Tibial nerve (tissue), 4 donors: ENCODE measurements at regions not wholly inside any gene's neighbourhood (a gene's known extent, or its start where the extent isn't known, plus 50 kb on each side); places are given as distances from the start of the nearest gene placed in this dataset.

Experiments
- DNase-seq, 2 donors: peaks; one replicate each; pipeline ENCODE4 v3.0.0-alpha.2; 2019; ENCODE audit warnings: low spot score in 2 of 2
- H3K27ac ChIP-seq, 4 donors: fragments of 200-600 bp; sonication (generic) in 3 of 4; one replicate each; pipeline ENCODE4 v1.5.1; 2017 to 2019; ENCODE audit warnings: mild to moderate bottlenecking in 1 of 4
- H3K27me3 ChIP-seq, 2 donors: fragments of 200-600 bp; sonication (generic) in 1 of 2; one replicate each; pipeline versions ENCODE4 v1.5.1 to v1.6.0; 2017 to 2019
- H3K36me3 ChIP-seq, 3 donors: fragments of 200-600 bp; sonication (generic); one replicate each; pipeline ENCODE4 v1.5.1; 2018 to 2019
- H3K4me1 ChIP-seq, 4 donors: fragments of 200-600 bp; sonication (generic) in 3 of 4; one replicate each; pipeline ENCODE4 v1.5.1; 2017 to 2019
- H3K4me3 ChIP-seq, 4 donors: fragments of 200-600 bp; sonication (generic) in 3 of 4; one replicate each; pipeline ENCODE4 v1.5.1; 2017 to 2019; ENCODE audit warnings: mild to moderate bottlenecking in 1 of 4, moderate library complexity in 1 of 4
- H3K9me3 ChIP-seq, 4 donors: fragments of 200-600 bp; sonication (generic) in 3 of 4; one replicate each; pipeline ENCODE4 v1.5.1; 2017 to 2019
- CTCF ChIP-seq, 5 experiments: fragments of 200-600 bp in 3 of 5; fragments of 450-650 bp in 2 of 5; sonication (generic) in 3 of 5; IDR thresholded peaks; one replicate each; pipeline ENCODE4 v1.5.1; 2016 to 2019; ENCODE audit warnings: antibody characterized with exemption in 5 of 5, mild to moderate bottlenecking in 3 of 5, moderate library complexity in 2 of 5
- EP300 ChIP-seq, 2 donors: sonication (generic); formaldehyde crosslinking; IDR thresholded peaks; one replicate each; pipeline ENCODE4 v1.6.1; 2017; ENCODE audit warnings: antibody characterized with exemption in 2 of 2, mild to moderate bottlenecking in 1 of 2
- POLR2A ChIP-seq, 2 donors: fragments of 450-650 bp; IDR thresholded peaks; one replicate each; pipeline ENCODE4 v1.6.1; 2017; ENCODE audit warnings: antibody characterized with exemption in 2 of 2, mild to moderate bottlenecking in 2 of 2, moderate library complexity in 2 of 2
- WGBS, 2 donors: methylation state at CpG; one replicate each; pipeline ENCODE4 v1.1.5; 2018; 5-methylcytosine and 5-hydroxymethylcytosine counted together

- H3K4me1 ChIP-seq, result no peaks in the 10 kb centered on the region
- H3K9me3 ChIP-seq, result no peaks in the 10 kb centered on the region
- no peak for DNase-seq
- H3K36me3 ChIP-seq, result no peaks in the 10 kb centered on the region
- 54 to 59% methylated on average over 2 of the region's 2 CpGs for WGBS, 2 donors
- no peak overlapping the region for H3K27ac ChIP-seq
- H3K4me3 ChIP-seq, result no peak overlapping the region
- no peak for TF ChIP-seq EP300 (IDR thresholded peaks at IDR 0.05)
- no peak for TF ChIP-seq POLR2A (IDR thresholded peaks at IDR 0.05)
- no peak for TF ChIP-seq CTCF (IDR thresholded peaks at IDR 0.05)
- no peaks in the 10 kb centered on the region for H3K27me3 ChIP-seq
Observed at GRCh38 chr9:100838857-100839256, 189.7 kb upstream of the PLPPR1 start.

- H3K9me3 ChIP-seq, result no peaks in the 10 kb centered on the region
- H3K27me3 ChIP-seq, result no peaks in the 10 kb centered on the region
- H3K27ac ChIP-seq, result no peak overlapping the region
- H3K4me3 ChIP-seq, result no peak overlapping the region
- H3K36me3 ChIP-seq, result no peaks in the 10 kb centered on the region
- no peak for DNase-seq
- H3K4me1 ChIP-seq, result no peaks in the 10 kb centered on the region
- TF ChIP-seq POLR2A (IDR thresholded peaks at IDR 0.05), result no peak
Observed at GRCh38 chr9:100848726-100849125, 179.8 kb upstream of the PLPPR1 start.

DNA sequence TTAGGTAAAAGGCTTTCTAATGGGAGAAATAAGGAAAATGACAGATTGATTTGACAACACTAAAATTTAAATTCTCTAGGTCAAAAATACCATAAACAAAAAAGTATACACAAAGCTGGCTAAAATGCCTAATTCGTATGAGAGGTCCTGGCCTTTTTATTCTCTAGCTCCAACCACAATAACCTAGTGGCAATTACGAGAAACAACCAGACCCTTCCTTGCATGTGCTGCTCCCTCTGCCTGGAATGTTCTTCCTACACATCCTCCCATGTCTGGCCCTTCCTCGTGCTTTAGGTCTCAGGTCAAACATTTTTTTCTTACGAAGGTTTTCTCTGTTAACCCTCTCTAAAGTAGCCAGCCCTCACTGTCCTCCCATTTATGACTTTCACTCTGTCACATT is 176.4 kb upstream of the PLPPR1 start:
- Histone ChIP-seq H3K27ac (no peak overlapping the region), H3K27me3 (no peaks in the 10 kb centered on the region), H3K4me1 (no peaks in the 10 kb centered on the region), H3K4me3 (no peak overlapping the region), H3K36me3 (no peaks in the 10 kb centered on the region), H3K9me3 (no peaks in the 10 kb centered on the region)
- no peak for DNase-seq
- WGBS, 2 donors, result 16 to 21% methylated on average over 4 of the region's 4 CpGs
- TF ChIP-seq EP300 (IDR thresholded peaks at IDR 0.05), result no peak

DNA sequence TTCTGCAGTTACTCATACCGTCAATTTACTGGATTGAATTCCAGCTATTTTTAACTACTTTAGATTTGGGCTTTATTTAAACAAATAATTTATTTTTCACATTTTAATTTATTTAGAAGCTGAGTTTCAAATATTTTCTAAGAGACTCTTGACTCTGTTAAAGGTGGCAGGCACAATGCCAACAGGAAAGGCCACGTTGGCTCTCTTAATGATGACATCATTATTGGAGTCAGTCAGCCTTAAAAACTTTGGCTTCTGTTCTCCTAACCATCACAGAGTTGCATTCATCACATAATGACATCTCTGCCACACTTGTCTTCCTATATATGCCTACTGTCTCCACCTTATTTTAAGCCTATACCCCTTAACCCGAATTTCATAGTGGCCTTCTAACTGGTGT is 172.3 kb upstream of the PLPPR1 start:
- H3K27ac ChIP-seq, result no peak overlapping the region
- H3K4me3 ChIP-seq, result no peak overlapping the region
- no peak for DNase-seq
- 30 to 37% methylated on average over 3 of the region's 3 CpGs for WGBS, 2 donors
- no peaks in the 10 kb centered on the region for H3K4me1 ChIP-seq
- H3K27me3 ChIP-seq, result no peaks in the 10 kb centered on the region
- no peaks in the 10 kb centered on the region for H3K36me3 ChIP-seq
- no peak for TF ChIP-seq EP300 (IDR thresholded peaks at IDR 0.05)
- TF ChIP-seq POLR2A (IDR thresholded peaks at IDR 0.05), result no peak
- no peak for TF ChIP-seq CTCF (IDR thresholded peaks at IDR 0.05)
- H3K9me3 ChIP-seq, result peaks cover 0 to 12% (median 0%) of the 10 kb centered on the region in 4 donors

DNA sequence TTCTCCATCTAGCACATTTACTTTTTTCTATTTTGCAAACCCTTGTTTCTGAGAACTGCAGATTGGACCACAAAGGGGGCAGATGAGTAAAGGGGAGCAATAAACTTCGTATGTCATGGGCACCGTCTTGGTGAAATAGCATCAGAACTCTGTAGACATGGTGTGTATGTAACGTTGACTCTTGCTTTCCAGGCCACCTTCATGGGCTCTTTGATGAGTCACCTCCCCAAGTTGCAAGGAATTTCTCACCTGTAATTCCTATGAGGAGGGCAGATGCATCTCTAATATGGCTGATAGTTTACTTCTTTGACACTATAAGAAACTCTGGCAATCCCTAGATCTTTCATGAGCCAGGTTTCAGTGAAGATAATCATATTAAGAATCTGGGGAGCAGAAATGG is 163.4 kb upstream of the PLPPR1 start:
- no peak for TF ChIP-seq CTCF (IDR thresholded peaks at IDR 0.05)
- no peak for TF ChIP-seq POLR2A (IDR thresholded peaks at IDR 0.05)
- TF ChIP-seq EP300 (IDR thresholded peaks at IDR 0.05), result no peak
- Histone ChIP-seq H3K27ac (no peak overlapping the region), H3K4me3 (no peak overlapping the region), H3K36me3 (no peaks in the 10 kb centered on the region), H3K4me1 (no peaks in the 10 kb centered on the region), H3K27me3 (no peaks in the 10 kb centered on the region), H3K9me3 (peaks cover 0 to 13% (median 0%) of the 10 kb centered on the region in 4 donors)
- no peak for DNase-seq
- 79 to 87% methylated on average over 3 of the region's 3 CpGs for WGBS, 2 donors

- no peak overlapping the region for H3K4me3 ChIP-seq
- DNase-seq, result no peak
Observed at GRCh38 chr9:100865648-100866047, 162.9 kb upstream of the PLPPR1 start.

More at GRCh38 chr9:100865648-100866047, 162.9 kb upstream of the PLPPR1 start:
- Histone ChIP-seq H3K27me3 (no peaks in the 10 kb centered on the region), H3K9me3 (peaks cover 0 to 7% (median 0%) of the 10 kb centered on the region in 4 donors), H3K27ac (no peak overlapping the region), H3K4me1 (no peaks in the 10 kb centered on the region), H3K36me3 (no peaks in the 10 kb centered on the region)
- WGBS, 2 donors, result 80 to 82% methylated on average over 4 of the region's 4 CpGs
- no peak for TF ChIP-seq CTCF (IDR thresholded peaks at IDR 0.05)
- no peak for TF ChIP-seq EP300 (IDR thresholded peaks at IDR 0.05)
- TF ChIP-seq POLR2A (IDR thresholded peaks at IDR 0.05), result no peak
